Astrocyte of the cerebellum (primary cell): ENCODE measurements at regions not wholly inside any gene's neighbourhood (a gene's known extent, or its start where the extent isn't known, plus 50 kb on each side); places are given as distances from the start of the nearest gene placed in this dataset.

ENCODE experiments used
- DNase-seq: peaks from one replicate; pipeline ENCODE4 v3.0.0-alpha.2; 2011; ENCODE audit warnings: low read depth
- H3K4me3 ChIP-seq: 2 replicates; pipeline ENCODE4 v1.5.1; 2011; ENCODE audit warnings: mild to moderate bottlenecking, low read depth, low read length, moderate library complexity
- CTCF ChIP-seq: IDR thresholded peaks from 2 replicates; pipeline ENCODE4 v1.5.1; 2012; ENCODE audit warnings: low read length, low read depth, moderate library complexity, mild to moderate bottlenecking; ENCODE audit errors: missing control alignments
- in situ Hi-C: cut with HindIII; loops from 2 replicates; pipeline ENCODE4 v1.10.0; 2017; ENCODE audit warnings: low sequenced_read_pairs

GRCh38 chr13:31670831-31671617 lies 68.3 kb upstream of the RXFP2 start:
- no peak overlapping the region for H3K4me3 ChIP-seq
- in situ Hi-C loops = no loop called here
- TF ChIP-seq CTCF = no peak
- DNase-seq = no peak

GRCh38 chr13:31674051-31674450 lies 65.3 kb upstream of the RXFP2 start:
- in situ Hi-C loops = no loop called here
- no peak for TF ChIP-seq CTCF
- no peak for DNase-seq
- no peak overlapping the region for H3K4me3 ChIP-seq

GRCh38 chr13:31675440-31675953 lies 63.8 kb upstream of the RXFP2 start:
- no peak for DNase-seq
- no peak overlapping the region for H3K4me3 ChIP-seq
- no peak for TF ChIP-seq CTCF
- in situ Hi-C loops = no loop called here

- no peak overlapping the region for H3K4me3 ChIP-seq
- no peak for TF ChIP-seq CTCF
- no peak for DNase-seq
- in situ Hi-C loops = no loop called here
Measured at GRCh38 chr13:31681133-31681532, 58.2 kb upstream of the RXFP2 start.

- in situ Hi-C loops = no loop called here
- TF ChIP-seq CTCF = no peak
- H3K4me3 ChIP-seq = no peak overlapping the region
- no peak for DNase-seq
Measured at GRCh38 chr13:31684466-31684865, 54.9 kb upstream of the RXFP2 start.

- in situ Hi-C loops = no loop called here
- H3K4me3 ChIP-seq = no peak overlapping the region
- TF ChIP-seq CTCF = no peak
- DNase-seq = no peak
Measured at GRCh38 chr13:31686670-31687425, 52.5 kb upstream of the RXFP2 start.
